Transverse colon (tissue), 4 donors: ENCODE measurements at regions not wholly inside any gene's neighbourhood (a gene's known extent, or its start where the extent isn't known, plus 50 kb on each side); places are given as distances from the start of the nearest gene placed in this dataset.

Experiments used
- DNase-seq: peaks from one replicate; pipeline ENCODE4 v3.0.0-alpha.2; 2019
- H3K27ac ChIP-seq, 4 donors: fragments of 200-600 bp; sonication (generic); 2 replicates each; pipeline ENCODE4 v1.5.1; 2016 to 2018; ENCODE audit warnings: inconsistent platforms in 4 of 4
- H3K27me3 ChIP-seq: fragments of 200-600 bp; sonication (generic); 2 replicates; pipeline ENCODE4 v1.5.1; 2017; ENCODE audit warnings: inconsistent platforms
- H3K36me3 ChIP-seq, 4 donors: fragments of 200-600 bp; sonication (generic); 2 replicates each; pipeline ENCODE4 v1.5.1; 2017 to 2019; ENCODE audit warnings: inconsistent platforms in 4 of 4
- H3K4me1 ChIP-seq, 4 donors: fragments of 200-600 bp; sonication (generic); 2 replicates each; pipeline ENCODE4 v1.5.1; 2017 to 2020; ENCODE audit warnings: inconsistent platforms in 4 of 4
- H3K4me3 ChIP-seq, 4 donors: fragments of 200-600 bp; sonication (generic); 1 replicate in 1 of 4; 2 replicates in 3 of 4; pipeline versions ENCODE4 v1.5.1 to v1.6.1; 2017 to 2019; ENCODE audit warnings: inconsistent platforms in 4 of 4
- H3K9me3 ChIP-seq, 2 donors: fragments of 200-600 bp; sonication (generic); 2 replicates each; pipeline ENCODE4 v1.5.1; 2017 to 2019; ENCODE audit warnings: inconsistent platforms in 2 of 2
- CTCF ChIP-seq, 5 experiments: fragments of 200-600 bp in 3 of 5; fragments of 450-650 bp in 2 of 5; sonication (generic) in 3 of 5; IDR thresholded peaks; 1 replicate in 2 of 5; 2 replicates in 3 of 5; pipeline ENCODE4 v1.5.1; 2016 to 2017; ENCODE audit warnings: antibody characterized with exemption in 5 of 5, inconsistent platforms in 3 of 5, mild to moderate bottlenecking in 2 of 5, moderate library complexity in 1 of 5
- EP300 ChIP-seq: sonication (generic); formaldehyde crosslinking; IDR thresholded peaks from one replicate; pipeline ENCODE4 v1.6.1; 2017; ENCODE audit warnings: antibody characterized with exemption, low read depth
- POLR2A ChIP-seq: fragments of 450-650 bp; IDR thresholded peaks from one replicate; pipeline ENCODE4 v1.6.1; 2016; ENCODE audit warnings: antibody characterized with exemption, mild to moderate bottlenecking, moderate library complexity
- POLR2AphosphoS5 ChIP-seq, 3 donors: sonication (generic); formaldehyde crosslinking; IDR thresholded peaks; one replicate each; pipeline ENCODE4 v1.6.1; 2016; ENCODE audit warnings: antibody characterized with exemption in 3 of 3
- WGBS, 2 donors: methylation state at CpG; one replicate each; pipeline ENCODE4 v1.1.5; 2018; ENCODE audit warnings: low coverage in 1 of 2; 5-methylcytosine and 5-hydroxymethylcytosine counted together
- in situ Hi-C, 4 donors: fragments of 200-750 bp; cut with MboI; loops; one replicate each; pipeline versions ENCODE4 v1.15.0 to v1.15.1; 2017; ENCODE audit warnings: low sequenced_read_pairs in 3 of 4, low pct_ligation_motif_present in 1 of 4, low pct_unique_long_range_greater_than_20kb in 1 of 4
- intact Hi-C: fragments of 100-400 bp; cut with DNase I; formaldehyde crosslinking; loops from one replicate; pipeline ENCODE4 v1.15.1; 2023; ENCODE audit warnings: low total_unique reads

DNA sequence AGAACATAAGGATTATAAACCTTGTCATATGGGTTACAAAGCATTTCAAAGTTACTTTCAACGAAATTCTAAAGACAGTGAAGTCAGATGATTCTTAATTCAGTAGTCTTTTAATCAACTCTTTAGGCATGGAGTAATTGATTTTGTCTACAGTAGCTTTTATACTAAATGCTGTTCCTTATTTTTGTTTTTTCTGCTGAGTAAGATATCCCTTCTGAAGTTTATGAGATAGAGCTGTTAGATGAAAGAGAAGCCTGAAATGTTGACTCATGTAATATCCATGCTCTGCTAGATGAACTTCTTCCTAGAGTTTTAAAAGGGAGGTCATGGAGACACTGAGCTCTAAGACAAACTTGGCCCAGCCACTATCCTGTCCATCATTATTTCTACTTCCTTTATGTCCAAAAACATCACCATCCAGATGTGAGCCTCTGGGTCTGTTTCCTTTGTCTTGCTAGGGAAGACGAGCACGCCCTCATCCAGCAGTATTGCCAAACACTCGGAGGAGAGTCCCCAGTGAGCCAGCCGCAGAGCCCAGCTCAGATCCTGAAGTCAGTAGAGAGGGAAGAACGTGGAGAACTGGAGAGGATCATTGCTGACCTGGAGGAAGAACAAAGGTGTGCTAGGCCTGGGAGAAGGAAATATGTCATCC lies 550.3 kb downstream of the UTRN start:
- H3K4me1 ChIP-seq, result no peaks in the 10 kb centered on the region
- DNase-seq, result no peak
- TF ChIP-seq EP300 (no peak), POLR2A (no peak), CTCF (IDR thresholded peaks at IDR 0.05) (no peak), POLR2AphosphoS5 (IDR thresholded peaks at IDR 0.05) (no peak)
- H3K36me3 ChIP-seq, result peaks cover 0 to 36% (median 10%) of the 10 kb centered on the region in 4 donors
- in situ Hi-C loops, result no loop called here
- no peaks in the 10 kb centered on the region for H3K27me3 ChIP-seq
- intact Hi-C loops, result no loop called here
- H3K9me3 ChIP-seq, result no peaks in the 10 kb centered on the region
- H3K4me3 ChIP-seq, result no peak overlapping the region
- 84 to 96% methylated on average over 5 to 6 of the region's 6 CpGs for WGBS, 2 donors
- no peak overlapping the region for H3K27ac ChIP-seq

- Histone ChIP-seq H3K4me1 (no peaks in the 10 kb centered on the region), H3K27ac (no peak overlapping the region), H3K4me3 (no peak overlapping the region), H3K27me3 (no peaks in the 10 kb centered on the region), H3K9me3 (no peaks in the 10 kb centered on the region), H3K36me3 (peaks cover 0 to 52% (median 12%) of the 10 kb centered on the region in 4 donors)
- WGBS, 2 donors, result 91 to 97% methylated on average over 5 to 10 of the region's 10 CpGs
- in situ Hi-C loops (no loop called here), intact Hi-C loops (no loop called here)
- no peak for DNase-seq
- no peak for TF ChIP-seq POLR2AphosphoS5 (IDR thresholded peaks at IDR 0.05)
- TF ChIP-seq CTCF (IDR thresholded peaks at IDR 0.05), result no peak
- no peak for TF ChIP-seq POLR2A
- no peak for TF ChIP-seq EP300
Observed at GRCh38 chr6:144840619-144841018, 555.5 kb downstream of the UTRN start.

DNA sequence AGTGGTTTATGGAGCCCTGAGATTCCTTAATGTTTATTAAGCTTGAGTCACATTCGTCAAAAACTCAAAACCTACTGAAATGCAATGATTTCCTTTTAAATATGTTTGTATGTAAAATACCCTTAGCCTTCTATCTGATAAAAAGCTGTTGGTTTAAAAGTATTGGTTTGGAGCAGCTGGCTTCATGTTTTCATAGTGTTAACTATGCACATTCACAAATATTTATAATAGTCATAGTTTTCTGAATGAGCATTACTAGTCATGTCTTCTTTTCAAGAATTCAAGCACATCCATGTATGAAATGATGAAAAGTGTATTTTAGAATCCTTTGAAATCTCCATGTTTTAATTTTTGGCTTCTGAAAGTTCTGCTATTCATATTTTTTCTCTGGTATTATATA lies 558.6 kb downstream of the UTRN start:
- H3K4me1 ChIP-seq, result no peaks in the 10 kb centered on the region
- no peak overlapping the region for H3K4me3 ChIP-seq
- peaks cover 0 to 30% (median 5%) of the 10 kb centered on the region in 4 donors for H3K36me3 ChIP-seq
- no peaks in the 10 kb centered on the region for H3K27me3 ChIP-seq
- no peak overlapping the region for H3K27ac ChIP-seq
- DNase-seq, result no peak
- 85% methylated on average over 1 of the region's 1 CpG for WGBS, 2 donors
- intact Hi-C loops, result no loop called here
- H3K9me3 ChIP-seq, result no peaks in the 10 kb centered on the region
- TF ChIP-seq POLR2A (no peak), POLR2AphosphoS5 (IDR thresholded peaks at IDR 0.05) (no peak), EP300 (no peak), CTCF (IDR thresholded peaks at IDR 0.05) (no peak)
- in situ Hi-C loops, result no loop called here

DNA sequence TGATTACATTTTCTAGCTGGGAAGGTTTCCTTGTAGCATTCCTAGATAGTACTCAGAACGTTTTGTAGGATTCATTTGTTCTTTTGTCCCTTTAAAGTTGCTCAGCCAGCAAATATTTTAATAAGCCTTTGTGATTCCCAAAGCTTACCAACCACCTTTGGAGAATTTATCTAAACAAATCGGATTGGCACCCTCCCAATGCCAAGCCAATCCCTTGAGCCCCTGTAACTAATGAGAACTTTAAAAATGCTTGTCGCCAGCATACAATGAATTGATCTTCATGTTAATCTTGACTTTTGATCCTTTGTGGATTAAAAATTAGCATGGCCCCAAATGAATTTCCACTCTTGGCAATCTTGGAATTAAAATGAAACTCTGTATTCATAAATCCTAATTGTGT lies 559.5 kb downstream of the UTRN start:
- H3K4me3 ChIP-seq, result no peak overlapping the region
- WGBS, 2 donors, result 77 to 100% methylated on average over 2 to 3 of the region's 3 CpGs
- no peaks in the 10 kb centered on the region for H3K4me1 ChIP-seq
- H3K9me3 ChIP-seq, result no peaks in the 10 kb centered on the region
- H3K27ac ChIP-seq, result no peak overlapping the region
- intact Hi-C loops (no loop called here), in situ Hi-C loops (no loop called here)
- no peaks in the 10 kb centered on the region for H3K27me3 ChIP-seq
- DNase-seq, result no peak
- TF ChIP-seq CTCF (IDR thresholded peaks at IDR 0.05) (no peak), POLR2AphosphoS5 (IDR thresholded peaks at IDR 0.05) (no peak), EP300 (no peak)
- H3K36me3 ChIP-seq, result peaks cover 0 to 27% (median 2%) of the 10 kb centered on the region in 4 donors
